Upper lobe of left lung (tissue), 4 donors: ENCODE measurements at regions not wholly inside any gene's neighbourhood (a gene's known extent, or its start where the extent isn't known, plus 50 kb on each side); places are given as distances from the start of the nearest gene placed in this dataset.

ENCODE experiments used
- CTCF ChIP-seq, 6 experiments: fragments of 450-650 bp in 4 of 6; fragments of 200-600 bp in 2 of 6; sonication (generic) in 2 of 6; IDR thresholded peaks; one replicate each; pipeline ENCODE4 v1.5.1; 2016 to 2019; ENCODE audit warnings: antibody characterized with exemption in 6 of 6
- POLR2A ChIP-seq, 4 donors: fragments of 450-650 bp; IDR thresholded peaks; one replicate each; pipeline ENCODE4 v1.5.1; 2016 to 2017; ENCODE audit warnings: antibody characterized with exemption in 4 of 4, mild to moderate bottlenecking in 2 of 4
- POLR2AphosphoS5 ChIP-seq, 2 donors: sonication (generic); formaldehyde crosslinking; IDR thresholded peaks; one replicate each; pipeline ENCODE4 v1.5.1; 2017; ENCODE audit warnings: antibody characterized with exemption in 2 of 2

GRCh38 chr12:75900226-75900625 lies 131.3 kb downstream of the PHLDA1 start:
- TF ChIP-seq POLR2A (IDR thresholded peaks at IDR 0.05) = no peak
- no peak for TF ChIP-seq POLR2AphosphoS5 (IDR thresholded peaks at IDR 0.05)
- no peak for TF ChIP-seq CTCF (IDR thresholded peaks at IDR 0.05)
